Lower lobe of right lung (tissue), 2 donors: ENCODE measurements at regions not wholly inside any gene's neighbourhood (a gene's known extent, or its start where the extent isn't known, plus 50 kb on each side); places are given as distances from the start of the nearest gene placed in this dataset.

ENCODE experiments used
- ATAC-seq, 2 donors: fragments of 200-7000 bp; cut with Tn5 transposase; one replicate each; pipeline ENCODE4 v1.9.1; 2020 to 2022; ENCODE audit warnings: mild to moderate bottlenecking in 2 of 2, moderate library complexity in 2 of 2
- DNase-seq: peaks from one replicate; pipeline ENCODE4 v3.0.0-alpha.2; 2020
- H3K27ac ChIP-seq: fragments of 200-600 bp; one replicate; pipeline ENCODE4 v1.8.0; 2022
- H3K27me3 ChIP-seq: fragments of 200-600 bp; one replicate; pipeline ENCODE4 v1.8.0; 2022; ENCODE audit warnings: low read depth
- H3K36me3 ChIP-seq: fragments of 200-600 bp; one replicate; pipeline ENCODE4 v1.8.0; 2022; ENCODE audit warnings: mild to moderate bottlenecking
- H3K4me1 ChIP-seq: fragments of 200-600 bp; one replicate; pipeline ENCODE4 v1.8.0; 2022
- H3K4me3 ChIP-seq: fragments of 200-600 bp; one replicate; pipeline ENCODE4 v1.8.0; 2022; ENCODE audit warnings: mild to moderate bottlenecking
- H3K9me3 ChIP-seq: fragments of 200-600 bp; one replicate; pipeline ENCODE4 v1.8.0; 2022
- CTCF ChIP-seq: fragments of 200-600 bp; IDR thresholded peaks from one replicate; pipeline ENCODE4 v1.8.0; 2022; ENCODE audit warnings: antibody characterized with exemption, mild to moderate bottlenecking
- intact Hi-C: fragments of 100-400 bp; cut with DNase I; formaldehyde crosslinking; loops from one replicate; pipeline ENCODE4 v1.11.0; 2022
- donor health status: DM: no; HTN: yes; CAD: no; lungs with severe emphysema.

GRCh38 chr6:106870069-106870468 lies 104.5 kb downstream of the CD24 start:
- peak; percentile 82 to 87 for ATAC-seq
- no peaks in the 10 kb centered on the region for H3K4me1 ChIP-seq
- H3K9me3 ChIP-seq: no peaks in the 10 kb centered on the region
- intact Hi-C loops: no loop called here
- no peak for TF ChIP-seq CTCF
- H3K27me3 ChIP-seq: no peaks in the 10 kb centered on the region
- no peak overlapping the region for H3K4me3 ChIP-seq
- H3K27ac ChIP-seq: peak overlapping the region; percentile 24
- DNase-seq: no peak
- H3K36me3 ChIP-seq: no peaks in the 10 kb centered on the region

- no peaks in the 10 kb centered on the region for H3K27me3 ChIP-seq
- DNase-seq (no peak), ATAC-seq (no peak)
- H3K4me1 ChIP-seq: no peaks in the 10 kb centered on the region
- intact Hi-C loops: no loop called here
- H3K9me3 ChIP-seq: no peaks in the 10 kb centered on the region
- no peak overlapping the region for H3K4me3 ChIP-seq
- H3K36me3 ChIP-seq: no peaks in the 10 kb centered on the region
- H3K27ac ChIP-seq: peak overlapping the region; percentile 24
- TF ChIP-seq CTCF: no peak
These were observed 105.3 kb downstream of the CD24 start for GRCh38 chr6:106869203-106869602.

- intact Hi-C loops: no loop called here
- H3K36me3 ChIP-seq: no peaks in the 10 kb centered on the region
- no peak for DNase-seq
- no peak for TF ChIP-seq CTCF
- no peaks in the 10 kb centered on the region for H3K9me3 ChIP-seq
- ATAC-seq: no peak
- H3K27me3 ChIP-seq: no peaks in the 10 kb centered on the region
- no peak overlapping the region for H3K27ac ChIP-seq
- no peaks in the 10 kb centered on the region for H3K4me1 ChIP-seq
- no peak overlapping the region for H3K4me3 ChIP-seq
These were observed 107.5 kb downstream of the CD24 start for GRCh38 chr6:106866875-106867658.

- H3K9me3 ChIP-seq: no peaks in the 10 kb centered on the region
- H3K4me1 ChIP-seq: no peaks in the 10 kb centered on the region
- no peak for TF ChIP-seq CTCF
- DNase-seq: no peak
- ATAC-seq: no peak
- no peaks in the 10 kb centered on the region for H3K27me3 ChIP-seq
- intact Hi-C loops: no loop called here
- no peak overlapping the region for H3K4me3 ChIP-seq
- no peak overlapping the region for H3K27ac ChIP-seq
- H3K36me3 ChIP-seq: no peaks in the 10 kb centered on the region
These were observed 111.7 kb downstream of the CD24 start for GRCh38 chr6:106862858-106863257.

- TF ChIP-seq CTCF: no peak
- H3K36me3 ChIP-seq: no peaks in the 10 kb centered on the region
- no peaks in the 10 kb centered on the region for H3K4me1 ChIP-seq
- no peaks in the 10 kb centered on the region for H3K9me3 ChIP-seq
- no peaks in the 10 kb centered on the region for H3K27me3 ChIP-seq
- ATAC-seq (no peak), DNase-seq (no peak)
- no peak overlapping the region for H3K4me3 ChIP-seq
- H3K27ac ChIP-seq: no peak overlapping the region
- intact Hi-C loops: no loop called here
These were observed 113.6 kb downstream of the CD24 start for GRCh38 chr6:106860940-106861339.
